ENCODE measurements at regions not wholly inside any gene's neighbourhood (a gene's known extent, or its start where the extent isn't known, plus 50 kb on each side); places are given as distances from the start of the nearest gene placed in this dataset.

DNA sequence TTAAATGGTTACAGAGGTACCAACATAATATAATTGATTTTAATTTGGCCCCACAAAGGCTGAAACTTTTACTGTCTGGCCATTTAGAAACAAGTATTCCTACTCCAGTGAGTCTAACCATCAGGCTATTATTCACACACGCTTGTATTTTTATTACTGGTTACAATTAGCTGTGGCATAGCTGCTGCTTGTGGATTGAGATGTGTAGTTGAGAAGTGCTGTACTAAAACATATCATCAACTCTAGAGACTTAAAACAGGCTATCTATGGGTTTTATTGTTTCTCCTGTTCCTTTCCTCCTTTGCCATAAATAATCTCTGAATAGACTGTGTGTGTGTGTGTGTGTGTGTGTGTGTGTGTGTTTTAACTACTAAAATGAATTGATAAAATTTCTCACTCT lies 530.2 kb downstream of the CCDC85A start:
- no peak for DNase-seq

DNA sequence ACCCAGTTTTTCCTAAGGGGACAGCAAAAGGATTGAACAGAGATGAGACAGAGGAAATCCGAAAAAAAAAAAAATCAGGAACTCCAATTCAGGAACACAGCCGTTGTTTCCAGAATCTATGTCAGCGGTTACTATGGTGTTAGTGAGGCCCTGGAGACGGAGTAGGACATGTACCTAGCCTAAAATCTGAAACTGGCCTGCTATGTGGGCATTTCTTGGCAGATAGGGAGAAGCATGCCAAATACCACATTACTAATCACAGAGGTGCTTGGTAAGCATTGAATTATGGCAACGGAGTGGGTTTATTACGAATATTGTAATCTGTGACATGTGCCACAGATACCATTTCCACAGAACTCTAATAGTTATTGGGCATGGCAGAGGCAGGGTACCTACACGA lies 530.6 kb downstream of the CCDC85A start:
- DNase-seq: no peak

DNA sequence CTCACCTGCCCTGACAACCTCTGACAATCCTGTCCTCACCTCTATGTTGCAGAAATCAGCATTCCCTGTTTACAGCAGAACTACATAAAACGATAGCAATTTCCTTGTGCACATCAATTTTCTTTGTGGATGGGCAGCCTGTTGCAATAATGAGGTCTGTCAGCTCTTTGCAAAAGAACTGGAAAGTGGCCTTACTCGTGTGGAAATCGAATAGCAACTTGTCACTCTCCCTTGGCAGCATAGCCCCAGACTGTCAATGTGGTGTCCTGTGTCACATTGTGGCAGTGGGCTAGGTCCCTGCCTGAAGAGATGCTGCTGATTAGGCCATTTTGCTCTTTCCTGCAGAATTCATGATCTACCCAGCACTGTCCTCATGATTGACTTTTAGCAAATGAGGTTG lies 531.9 kb downstream of the CCDC85A start:
- no peak for DNase-seq

DNA sequence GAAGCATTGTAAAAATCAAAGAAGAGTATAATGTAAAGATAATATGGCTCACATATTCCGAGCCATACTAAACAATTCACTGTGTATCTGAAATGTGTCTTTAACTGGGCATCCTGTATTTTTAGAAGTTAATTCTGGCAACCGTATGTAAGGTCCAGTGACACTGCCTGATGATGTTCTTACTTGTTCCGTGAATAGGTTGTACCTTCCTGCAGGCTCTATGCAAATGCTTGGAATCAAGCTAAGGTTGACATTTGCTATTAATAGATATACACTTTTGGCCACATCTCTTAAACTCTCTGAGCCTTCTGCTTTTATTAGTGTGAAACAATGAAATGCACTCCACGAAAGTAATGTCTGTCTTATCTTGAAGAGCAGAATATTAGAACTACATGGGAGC lies 534.6 kb downstream of the CCDC85A start:
- DNase-seq: no peak

DNA sequence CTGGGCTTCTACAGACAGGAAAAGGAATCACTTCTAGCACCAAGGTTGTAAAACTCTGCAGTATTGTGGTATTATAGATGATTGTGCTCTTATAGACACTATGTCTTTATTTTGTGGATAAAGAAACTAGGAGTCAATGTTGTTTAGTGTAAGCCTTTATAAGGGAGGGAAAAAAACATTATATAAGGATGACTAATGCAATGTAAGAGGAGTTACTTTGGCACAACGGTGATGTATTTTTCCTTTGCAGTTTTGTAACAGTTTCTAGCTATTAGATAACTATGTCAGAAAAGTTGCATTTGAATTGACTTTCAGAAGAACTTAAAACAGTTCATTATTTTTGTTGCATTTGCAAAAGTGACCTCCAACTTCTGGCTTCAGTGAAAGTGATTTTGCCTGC lies 545.4 kb downstream of the CCDC85A start:
- DNase-seq: no peak

DNA sequence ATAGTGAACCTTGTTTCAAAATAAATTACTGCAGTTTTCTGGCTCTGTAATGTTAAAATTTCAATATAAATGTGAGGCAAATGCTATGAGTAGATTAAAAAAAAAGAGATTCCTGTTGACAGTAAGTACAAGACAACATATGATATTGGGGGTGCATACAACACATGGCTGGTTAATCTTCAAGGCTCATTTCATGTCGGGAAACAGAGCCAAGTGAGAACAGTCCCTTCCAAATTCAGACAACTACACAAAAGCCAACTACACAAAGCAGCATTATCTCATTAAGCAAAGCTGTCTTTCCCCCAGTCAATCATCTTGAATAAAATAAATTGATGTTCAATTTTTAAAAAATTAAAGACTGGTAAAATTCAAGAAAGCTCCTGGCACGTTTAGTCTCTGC lies 549.2 kb downstream of the CCDC85A start:
- no peak for DNase-seq

DNA sequence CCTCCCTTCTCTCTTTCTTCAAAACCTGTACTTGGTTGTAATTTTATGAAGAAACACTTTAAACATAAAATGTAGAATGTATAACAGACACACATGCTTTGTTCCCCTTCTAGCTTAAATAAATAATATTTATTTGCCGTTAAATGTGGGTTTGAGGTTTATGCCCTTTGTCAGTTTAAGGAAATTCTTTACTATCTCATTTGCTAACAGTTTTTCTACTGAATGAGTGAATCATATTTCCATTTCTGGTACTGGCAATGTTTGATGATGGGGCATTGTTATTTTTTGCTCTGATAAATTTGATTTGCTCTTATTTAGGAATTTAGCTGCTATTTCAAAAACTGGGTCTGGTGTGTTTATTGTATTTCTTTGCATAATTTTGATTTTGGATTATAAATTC lies 555.6 kb downstream of the CCDC85A start:
- no peak for DNase-seq

DNA sequence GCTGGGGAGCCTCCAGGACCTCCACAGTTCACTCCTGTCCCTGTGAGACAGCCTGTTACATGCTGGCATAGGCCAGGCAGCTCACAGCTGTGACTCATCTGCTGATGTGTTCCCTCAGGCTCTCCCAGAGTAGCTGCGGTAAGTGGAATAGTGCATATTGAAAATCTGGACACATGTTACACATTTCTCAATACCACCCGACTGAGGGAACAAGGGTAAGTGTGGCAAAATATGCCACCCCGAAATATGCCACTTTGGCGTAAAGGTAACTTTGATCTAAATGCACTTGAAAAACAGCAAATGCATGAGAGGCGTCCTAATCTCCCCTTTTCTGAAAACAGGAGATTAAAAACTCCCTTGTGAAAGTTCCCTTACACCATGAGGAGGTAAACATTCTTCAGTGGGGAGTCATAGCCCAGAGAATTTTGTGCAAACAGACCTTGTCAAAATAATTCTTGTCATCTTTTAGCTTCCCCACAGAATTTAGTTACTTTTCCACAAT lies 557.9 kb downstream of the CCDC85A start:
- no peak for DNase-seq

DNA sequence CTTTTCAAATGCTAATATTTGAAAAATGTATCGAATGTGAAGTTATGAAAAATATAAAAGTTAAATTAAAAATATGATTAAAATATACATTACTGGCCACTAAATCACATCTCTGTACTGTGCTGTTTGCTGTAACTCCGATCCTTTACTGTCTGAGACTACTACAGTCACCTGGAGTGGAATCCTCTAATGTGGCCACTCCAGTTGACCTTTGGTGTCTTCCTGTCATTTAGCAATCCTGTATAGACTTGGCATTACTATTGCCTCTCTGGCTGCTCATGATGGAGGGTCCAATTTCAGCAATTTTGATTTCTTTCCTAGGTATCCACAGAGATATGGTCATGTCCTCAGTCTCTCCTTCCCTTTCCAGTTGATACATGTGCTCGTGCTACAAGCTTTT lies 560.0 kb downstream of the CCDC85A start:
- no peak for DNase-seq

DNA sequence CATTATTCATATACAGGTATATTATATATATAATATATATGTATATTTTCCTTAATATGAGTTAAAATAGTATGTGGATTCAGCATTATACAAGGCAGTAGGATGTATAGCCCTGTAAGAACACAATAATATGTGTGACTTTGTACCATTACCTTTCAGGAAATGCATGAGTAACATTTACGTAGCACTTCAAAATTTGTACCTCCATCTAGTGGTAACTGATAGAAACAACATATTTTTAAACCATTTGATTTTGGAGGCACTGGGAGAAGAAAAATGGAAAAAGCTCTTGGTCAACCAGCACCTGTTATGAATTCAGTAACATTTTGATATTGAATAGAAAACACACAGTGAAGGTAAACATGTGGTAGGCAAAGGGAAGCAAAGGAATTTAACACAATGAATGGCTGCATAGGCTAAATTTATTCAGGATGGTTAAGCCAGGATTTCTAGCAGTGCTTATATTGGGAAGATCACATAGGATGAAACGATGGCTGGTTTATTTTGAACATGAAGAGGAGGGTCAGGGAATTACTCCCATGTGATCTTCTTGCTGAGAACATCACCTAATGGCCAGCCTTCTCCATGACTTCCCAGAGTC lies 565.5 kb downstream of the CCDC85A start:
- peak in 1 of 5 experiments; percentile 6 for DNase-seq

DNA sequence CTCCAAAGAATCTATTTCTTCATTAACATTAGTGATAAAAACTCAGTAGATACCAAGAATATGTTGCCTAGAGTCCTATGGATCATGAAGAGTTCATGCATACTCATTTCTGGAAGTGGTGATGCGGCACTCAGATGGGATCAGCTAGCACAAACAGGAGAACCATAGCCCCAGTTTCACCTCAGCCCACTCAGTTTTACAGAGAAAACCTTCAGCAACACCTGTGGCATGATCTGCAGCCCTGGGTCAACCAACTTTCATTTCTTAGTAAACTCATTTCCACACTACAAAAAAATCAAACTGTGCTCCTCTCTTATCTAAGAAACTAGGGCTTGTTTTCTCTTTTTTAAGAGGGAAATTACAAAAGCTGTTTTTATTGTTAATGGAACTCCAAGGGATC lies 569.4 kb downstream of the CCDC85A start:
- no peak for DNase-seq

DNA sequence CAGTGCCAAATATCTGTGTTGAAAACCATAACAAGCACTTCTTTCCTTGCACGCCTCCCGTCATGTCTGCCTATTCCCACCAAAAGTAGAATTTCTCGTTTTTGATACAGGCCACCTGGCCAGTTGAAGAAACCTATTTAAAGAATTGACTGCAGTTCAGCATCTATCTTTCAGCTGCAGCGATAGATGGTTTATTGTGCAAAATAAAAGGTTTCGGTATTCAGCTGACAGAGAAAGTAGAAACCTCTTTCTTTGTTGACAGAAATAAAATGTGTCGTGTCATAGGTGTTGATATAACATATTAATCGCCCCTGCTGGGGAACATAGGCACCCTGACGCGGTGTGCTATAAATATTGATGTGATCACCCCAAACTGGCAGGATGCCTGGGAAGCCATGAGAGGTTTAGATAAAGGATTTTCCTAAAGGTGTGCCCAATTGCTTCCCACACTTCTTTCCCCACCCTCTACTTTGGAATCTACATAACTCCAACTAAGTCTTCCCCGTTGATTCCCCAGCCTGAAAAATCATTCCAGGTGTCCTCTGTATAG lies 570.4 kb downstream of the CCDC85A start:
- no peak for DNase-seq

DNA sequence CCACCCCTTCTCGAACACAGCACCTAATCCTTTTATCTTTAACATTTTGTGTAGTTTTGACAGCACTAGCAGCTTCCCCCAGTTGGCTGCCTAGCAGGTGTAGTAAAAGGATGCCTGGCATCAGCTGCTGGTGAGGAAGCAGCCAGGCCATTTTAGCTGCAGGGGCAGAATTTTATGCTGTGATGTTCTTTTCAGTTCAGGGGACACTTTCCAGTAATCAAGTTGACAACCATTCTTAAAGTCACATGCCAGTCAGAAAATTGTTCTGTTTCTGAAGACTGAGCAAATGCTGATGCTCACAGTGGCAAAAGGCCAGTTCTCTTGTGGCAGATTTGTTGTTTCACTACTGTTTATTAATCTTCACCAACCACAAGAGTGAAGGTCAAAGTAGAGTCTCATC lies 570.8 kb downstream of the CCDC85A start:
- DNase-seq: no peak

DNA sequence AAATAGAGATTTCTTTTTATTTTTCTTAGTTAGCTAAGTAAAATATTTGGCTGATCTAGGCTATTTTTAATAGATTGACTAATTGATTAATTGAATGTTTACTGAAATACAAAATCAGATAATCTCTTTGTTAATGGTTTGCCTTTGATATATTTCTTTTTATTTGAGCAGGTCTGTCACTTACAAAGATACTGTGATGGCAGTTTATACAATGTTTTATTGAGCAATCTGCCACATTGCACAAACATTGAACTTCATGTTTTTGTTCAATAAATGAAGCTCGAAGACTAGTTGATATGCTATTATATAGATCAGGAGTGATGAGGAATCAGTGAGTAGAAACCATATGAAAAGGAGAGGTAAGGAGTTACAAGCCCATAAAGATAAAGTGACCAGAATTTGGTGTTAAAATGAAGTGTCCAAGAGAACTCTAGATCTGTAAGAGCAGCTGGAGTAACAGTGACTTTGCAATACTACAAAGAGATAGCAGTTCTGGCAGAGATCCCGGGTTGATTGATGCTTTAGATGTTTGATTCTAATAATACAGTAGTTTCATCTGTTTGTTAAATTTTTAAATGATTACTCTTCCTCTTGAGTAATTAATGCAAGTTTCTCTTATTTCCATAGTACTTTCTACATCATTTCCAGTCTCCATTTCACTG lies 574.2 kb downstream of the CCDC85A start:
- no peak for DNase-seq

DNA sequence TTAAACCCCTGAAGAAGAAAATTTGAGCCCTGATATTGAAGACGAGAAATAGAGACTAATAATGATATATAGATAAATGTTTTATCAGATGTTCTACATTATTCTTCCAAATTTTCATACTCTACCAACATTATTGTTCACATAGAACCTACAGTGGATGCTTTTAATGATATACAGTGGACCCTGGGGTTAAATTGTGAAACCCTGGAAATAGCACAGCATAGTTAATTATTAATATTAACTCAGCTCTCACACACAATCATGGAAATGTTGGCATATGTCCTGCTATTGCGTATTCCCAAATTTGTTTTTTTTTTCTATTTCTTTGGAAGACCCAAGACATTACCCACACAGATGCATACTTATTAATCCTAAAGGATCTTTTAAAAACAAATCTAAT lies 579.9 kb downstream of the CCDC85A start:
- DNase-seq: no peak

DNA sequence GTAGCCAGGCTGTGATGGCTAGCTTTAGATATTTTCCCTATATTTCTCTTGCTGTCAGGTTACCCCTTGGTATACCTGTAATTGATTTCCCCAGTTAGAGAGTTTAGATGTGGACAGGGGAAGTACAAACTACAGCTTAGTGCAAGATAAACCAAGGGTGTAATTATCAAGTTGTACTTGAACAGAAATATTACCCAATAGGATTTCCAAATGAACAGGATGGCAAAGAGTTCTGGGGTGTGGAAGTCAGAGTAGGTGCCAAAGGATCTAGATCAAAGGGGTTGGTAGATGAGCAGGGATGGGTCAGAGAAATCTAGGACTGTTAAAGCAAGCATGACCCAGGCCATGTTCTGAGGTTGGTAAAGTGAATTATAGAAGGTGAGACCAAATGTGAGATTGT lies 585.2 kb downstream of the CCDC85A start:
- DNase-seq: no peak

DNA sequence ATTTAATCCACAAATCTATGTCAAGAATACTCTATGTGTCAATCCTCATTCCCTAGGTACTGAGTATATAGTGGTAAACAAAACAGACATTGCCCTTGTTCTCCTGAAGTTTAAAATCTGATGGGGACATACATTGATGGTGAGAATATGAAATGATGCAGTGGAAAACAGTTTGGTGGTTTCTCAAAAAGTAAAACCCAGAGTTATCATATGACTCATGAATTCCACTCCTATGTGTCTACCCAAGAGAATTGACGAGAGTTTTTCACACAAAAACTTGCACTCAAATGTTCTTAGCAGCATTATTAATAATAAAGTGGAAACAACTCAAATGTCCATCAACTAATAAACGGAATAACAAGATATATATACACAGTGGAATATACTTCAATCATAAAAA lies 586.7 kb downstream of the CCDC85A start:
- DNase-seq: no peak

DNA sequence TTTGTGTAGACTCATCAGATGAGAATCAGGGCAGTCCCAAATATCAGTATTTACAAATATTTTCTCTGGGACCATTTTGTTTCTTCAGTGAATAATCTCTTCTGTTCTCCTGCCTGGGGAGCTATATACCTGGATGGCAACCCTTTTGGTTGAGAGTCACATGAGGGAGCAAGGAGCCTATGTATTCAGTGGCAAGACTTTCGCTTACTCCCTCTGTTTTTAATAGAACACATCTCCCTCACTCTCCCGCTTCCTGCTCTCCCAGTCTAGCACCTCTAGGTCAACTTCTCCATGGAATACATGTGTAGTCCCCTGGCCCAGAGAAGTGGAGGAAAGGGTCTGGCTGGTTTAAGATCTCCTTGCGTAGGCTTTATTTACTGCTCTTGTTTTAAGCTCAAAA lies 600.3 kb downstream of the CCDC85A start:
- no peak for DNase-seq

DNA sequence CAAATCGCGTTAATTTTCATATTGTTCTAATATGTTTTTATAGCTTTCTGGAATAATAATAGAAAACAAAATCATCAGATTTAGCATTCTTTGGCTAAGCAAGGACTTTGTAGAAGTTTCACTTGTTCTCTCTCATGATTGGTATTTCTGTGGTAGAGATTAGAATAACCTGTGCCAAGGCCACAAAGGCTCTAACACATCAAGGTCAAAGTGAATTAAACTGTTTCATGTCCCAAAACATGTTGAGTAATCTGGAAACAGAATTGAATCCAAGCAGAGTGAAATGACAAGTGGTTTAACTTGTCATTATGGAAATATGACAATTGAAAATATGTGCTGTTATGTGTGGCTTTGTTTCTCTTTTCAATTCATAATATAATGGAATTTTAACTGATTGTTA lies 617.4 kb downstream of the CCDC85A start:
- DNase-seq: no peak

DNA sequence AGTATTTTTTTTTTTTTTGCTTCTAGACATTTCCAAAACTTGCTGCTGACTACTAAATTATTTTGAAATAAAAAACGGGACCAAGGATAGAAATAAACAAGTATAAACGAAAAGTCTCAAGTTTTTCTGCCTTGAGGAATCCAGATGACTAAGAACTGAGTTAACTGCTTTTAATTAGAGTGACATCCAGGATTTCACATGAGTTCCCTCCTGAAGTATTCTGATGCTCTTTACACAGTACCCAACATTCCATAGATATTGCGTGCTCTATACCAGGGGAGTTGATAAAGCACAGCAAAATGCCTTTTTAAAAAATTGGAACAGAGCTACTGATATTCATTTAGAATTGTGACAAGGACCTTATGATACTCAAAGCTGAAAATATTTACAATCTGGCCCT lies 618.0 kb downstream of the CCDC85A start:
- DNase-seq: no peak

DNA sequence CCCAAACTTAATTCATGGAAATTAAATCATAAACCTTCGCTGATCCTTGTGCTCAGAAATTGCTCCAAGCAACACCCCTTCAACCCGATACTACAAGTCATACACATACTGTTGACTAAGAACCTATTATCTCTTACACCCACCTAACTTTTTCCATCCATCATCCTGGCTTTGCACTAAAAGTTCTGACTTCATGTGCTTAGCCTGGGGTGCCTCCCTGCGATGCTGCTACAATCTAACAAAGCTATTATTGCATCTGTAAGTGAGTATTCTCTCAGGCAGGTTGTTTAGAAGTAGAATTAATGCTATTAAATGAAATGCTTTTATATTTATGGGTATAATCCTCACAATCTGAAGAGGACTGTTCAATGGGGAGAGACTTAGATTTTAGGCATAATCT lies 619.8 kb downstream of the CCDC85A start:
- no peak for DNase-seq

DNA sequence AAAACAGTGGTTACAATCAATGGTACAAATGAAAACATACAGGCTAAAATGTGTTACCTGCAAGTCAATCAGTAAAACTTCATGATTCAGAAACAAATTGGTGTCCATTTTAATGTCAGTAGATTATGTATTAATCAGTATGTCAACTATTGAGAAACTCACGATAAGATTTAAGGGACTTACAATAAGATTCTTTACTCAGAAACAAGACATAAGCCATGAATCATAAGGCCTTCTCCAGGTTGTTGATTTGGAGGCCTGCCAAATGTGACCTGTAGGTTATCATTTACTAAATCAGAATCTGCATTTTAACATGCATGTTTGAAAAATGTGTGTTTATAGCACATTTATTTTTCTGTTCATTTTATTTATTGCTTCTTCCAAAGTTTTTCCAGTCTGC lies 623.1 kb downstream of the CCDC85A start:
- DNase-seq: no peak

DNA sequence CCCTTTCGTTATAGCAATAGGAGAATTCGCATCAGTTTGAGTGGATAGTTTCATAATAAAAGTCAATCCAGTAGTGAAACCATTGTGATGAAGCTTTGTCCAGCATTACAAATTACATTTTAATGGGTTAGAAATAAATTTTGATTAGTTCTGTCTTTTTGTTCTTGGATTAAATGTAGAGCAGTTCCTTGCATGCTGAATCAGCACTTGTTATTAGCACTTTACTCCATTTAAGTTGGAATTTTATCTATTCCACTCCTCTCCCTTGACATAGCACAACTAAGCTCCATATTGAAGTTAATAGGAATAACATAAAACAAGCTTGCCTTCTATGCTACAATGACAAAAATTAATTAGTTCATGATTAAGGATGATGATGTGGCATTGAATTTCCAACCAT lies 624.1 kb downstream of the CCDC85A start:
- DNase-seq: no peak

DNA sequence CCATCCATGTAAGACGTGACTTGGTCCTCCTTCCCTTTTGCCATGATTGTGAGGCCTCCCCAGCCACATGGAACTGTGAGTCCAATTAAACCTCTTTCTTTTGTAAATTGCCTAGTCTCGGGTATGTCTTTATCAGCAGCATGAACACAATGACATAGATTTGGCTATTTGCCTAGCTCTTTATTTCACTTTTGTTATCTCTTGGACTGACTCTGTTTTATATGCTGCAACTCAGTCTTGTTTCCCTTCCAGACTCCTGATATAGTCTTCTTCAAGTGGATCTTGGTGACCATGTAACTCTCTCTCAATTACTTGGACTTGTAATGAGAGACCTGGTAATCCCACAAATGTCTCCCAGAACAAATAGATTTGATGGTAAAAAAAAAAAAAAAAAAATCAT lies 627.6 kb downstream of the CCDC85A start:
- DNase-seq: no peak

DNA sequence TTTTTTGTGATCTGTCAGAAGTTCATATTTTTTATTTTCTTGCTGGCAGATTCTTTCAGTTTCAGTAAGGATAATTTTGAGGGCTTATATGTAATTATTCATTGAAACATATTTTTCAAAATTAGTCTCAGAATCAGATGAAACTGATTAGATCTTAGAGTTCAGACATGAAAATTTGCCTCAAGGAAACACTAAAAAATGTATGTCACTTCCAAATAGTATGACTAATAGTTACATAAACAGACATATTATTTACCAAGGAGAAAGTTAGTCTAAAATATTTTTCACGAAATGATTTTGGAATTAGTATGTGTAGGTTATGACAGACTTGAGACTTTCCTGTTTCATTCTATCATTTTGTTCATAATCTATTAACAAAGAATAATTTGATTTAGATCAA lies 628.6 kb downstream of the CCDC85A start:
- no peak for DNase-seq
